OCI-LY7 (cell line): ENCODE measurements at regions not wholly inside any gene's neighbourhood (a gene's known extent, or its start where the extent isn't known, plus 50 kb on each side); places are given as distances from the start of the nearest gene placed in this dataset.
A peak's percentile ranks its signal among the peaks of the same experiment; 100 is the strongest.

Experiments
- BruUV-seq: library from RNA; stranded (reverse); fragments of 400-500 nt; replicated peaks from 2 replicates; lab custom pipeline; 2021; lab: Mats Ljungman, UMichigan
- CTCF ChIA-PET: fragments of 300-600 bp; sonication (Branson Sonifier 250); formaldehyde crosslinking; loops from one replicate; lab custom pipeline; 2022; ENCODE audit warnings: antibody characterized with exemption; ENCODE audit not compliant: unreplicated experiment; lab: Charles Lee
- POLR2A ChIA-PET: fragments of 300-600 bp; sonication (Branson Sonifier 250); formaldehyde crosslinking; loops from one replicate; lab custom pipeline; 2022; ENCODE audit warnings: antibody characterized with exemption; lab: Charles Lee
- DNase-seq: peaks from one replicate; pipeline ENCODE4 v3.0.0-alpha.2; 2015; ENCODE audit warnings: low spot score
- H2AFZ ChIP-seq: fragments of 200-600 bp; sonication (generic), shearing (Covaris generic); 2 replicates; pipeline ENCODE4 v1.6.1; 2014; ENCODE audit warnings: mild to moderate bottlenecking, antibody characterized with exemption, low read length, moderate library complexity
- H3K27ac ChIP-seq: fragments of 200-600 bp; sonication (generic); 2 replicates; pipeline ENCODE4 v1.5.1; 2014; ENCODE audit warnings: mixed run types, low read depth, mild to moderate bottlenecking, moderate library complexity, low read length, inconsistent platforms; ENCODE audit not compliant: poor library complexity, severe bottlenecking
- H3K36me3 ChIP-seq: fragments of 200-600 bp; sonication (generic); 2 replicates; pipeline ENCODE4 v1.6.1; 2014; ENCODE audit warnings: mild to moderate bottlenecking, antibody characterized with exemption, low read length, moderate library complexity, mixed read lengths; ENCODE audit not compliant: insufficient read depth
- H3K4me1 ChIP-seq: fragments of 200-600 bp; sonication (generic); 2 replicates; pipeline ENCODE4 v1.5.1; 2014; ENCODE audit warnings: mild to moderate bottlenecking, low read length; ENCODE audit not compliant: insufficient read depth, poor library complexity, severe bottlenecking
- H3K4me2 ChIP-seq: fragments of 200-600 bp; sonication (generic); 2 replicates; pipeline ENCODE4 v1.6.1; 2014; ENCODE audit warnings: mild to moderate bottlenecking, low read length
- H3K4me3 ChIP-seq: fragments of 200-600 bp; sonication (generic); 2 replicates; pipeline ENCODE4 v1.5.1; 2014; ENCODE audit warnings: mild to moderate bottlenecking, low read depth, low read length; ENCODE audit not compliant: poor library complexity, severe bottlenecking
- H3K79me2 ChIP-seq: fragments of 200-600 bp; sonication (generic); 2 replicates; pipeline ENCODE4 v1.6.1; 2016; ENCODE audit warnings: low read depth, mild to moderate bottlenecking, low read length, moderate library complexity, mixed read lengths; ENCODE audit not compliant: insufficient read depth
- H3K9me2 ChIP-seq: fragments of 200-600 bp; sonication (generic); 2 replicates; pipeline ENCODE4 v1.6.1; 2016; ENCODE audit warnings: mild to moderate bottlenecking, low read length, mixed read lengths; ENCODE audit not compliant: insufficient read depth
- H3K9me3 ChIP-seq: fragments of 200-600 bp; sonication (generic); 2 replicates; pipeline ENCODE4 v1.6.1; 2014; ENCODE audit warnings: mild to moderate bottlenecking, mixed run types, low read length, mixed read lengths
- H4K20me1 ChIP-seq: fragments of 200-600 bp; sonication (generic); 2 replicates; pipeline ENCODE4 v1.6.1; 2014; ENCODE audit warnings: mild to moderate bottlenecking, antibody characterized with exemption, low read length, moderate library complexity, mixed read lengths; ENCODE audit not compliant: insufficient read depth
- EZH2phosphoT487 ChIP-seq: fragments of 200-600 bp; sonication (generic); IDR thresholded peaks from 2 replicates; pipeline ENCODE4 v1.6.1; 2018; ENCODE audit warnings: low read depth, borderline replicate concordance, mild to moderate bottlenecking, mixed run types, antibody characterized with exemption, low read length, moderate library complexity, mixed read lengths
- intact Hi-C: fragments of 100-400 bp; cut with micrococcal nuclease; formaldehyde crosslinking; loops from one replicate; pipeline ENCODE4 v1.10.0; 2022; ENCODE audit not compliant: unreplicated experiment
- TF ChIP-seq, protein P1 (sequence below): fragments of 200-600 bp; sonication (generic); conservative IDR thresholded peaks from 2 replicates; pipeline ENCODE4 v1.5.1; 2014; ENCODE audit warnings: mild to moderate bottlenecking, antibody characterized with exemption, low read length, moderate library complexity, mixed read lengths

DNA sequence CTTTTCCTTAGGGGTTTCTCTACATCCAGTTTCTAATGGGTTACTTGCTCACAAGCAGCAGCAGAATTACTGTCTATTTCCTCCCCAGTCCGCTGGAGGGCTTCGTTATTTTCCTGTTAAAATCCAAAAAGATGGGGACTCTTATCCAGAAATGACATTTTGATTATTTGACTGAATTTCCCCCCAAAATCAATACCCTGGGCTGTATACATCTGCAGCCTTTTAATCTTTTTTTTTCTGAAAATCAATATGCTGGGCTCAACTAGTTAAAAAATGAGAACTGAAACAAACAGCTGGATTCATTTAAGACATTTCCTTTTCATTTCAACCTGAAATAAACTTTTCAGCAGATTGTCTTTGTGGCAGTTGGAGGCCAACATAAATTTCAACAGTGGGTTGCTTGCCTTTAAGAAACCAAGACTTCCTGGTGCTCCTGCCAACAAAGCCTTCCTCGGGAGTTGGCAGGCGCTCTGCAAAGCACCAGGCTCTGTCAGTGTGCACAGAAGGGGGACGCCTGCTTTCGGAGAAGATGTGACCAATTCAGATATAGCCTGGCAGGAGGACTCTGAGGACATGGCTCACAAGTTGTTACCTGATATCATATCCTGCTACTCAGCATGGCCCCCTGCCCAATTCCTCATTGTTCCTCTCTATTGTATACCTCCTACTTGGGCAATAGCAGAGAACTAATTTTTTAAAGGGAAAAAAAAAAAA, 204.7 kb upstream of the ARG1 start:
- BruUV-seq: no TSS peak
- intact Hi-C loops: loop anchor here (1.0 to 5.0 kb wide), 4 partner anchors 9 to 170 kb away; no protein-coding TSS in a partner anchor
- TF ChIP-seq EZH2phosphoT487: no peak
- TF ChIP-seq, protein P1, sequence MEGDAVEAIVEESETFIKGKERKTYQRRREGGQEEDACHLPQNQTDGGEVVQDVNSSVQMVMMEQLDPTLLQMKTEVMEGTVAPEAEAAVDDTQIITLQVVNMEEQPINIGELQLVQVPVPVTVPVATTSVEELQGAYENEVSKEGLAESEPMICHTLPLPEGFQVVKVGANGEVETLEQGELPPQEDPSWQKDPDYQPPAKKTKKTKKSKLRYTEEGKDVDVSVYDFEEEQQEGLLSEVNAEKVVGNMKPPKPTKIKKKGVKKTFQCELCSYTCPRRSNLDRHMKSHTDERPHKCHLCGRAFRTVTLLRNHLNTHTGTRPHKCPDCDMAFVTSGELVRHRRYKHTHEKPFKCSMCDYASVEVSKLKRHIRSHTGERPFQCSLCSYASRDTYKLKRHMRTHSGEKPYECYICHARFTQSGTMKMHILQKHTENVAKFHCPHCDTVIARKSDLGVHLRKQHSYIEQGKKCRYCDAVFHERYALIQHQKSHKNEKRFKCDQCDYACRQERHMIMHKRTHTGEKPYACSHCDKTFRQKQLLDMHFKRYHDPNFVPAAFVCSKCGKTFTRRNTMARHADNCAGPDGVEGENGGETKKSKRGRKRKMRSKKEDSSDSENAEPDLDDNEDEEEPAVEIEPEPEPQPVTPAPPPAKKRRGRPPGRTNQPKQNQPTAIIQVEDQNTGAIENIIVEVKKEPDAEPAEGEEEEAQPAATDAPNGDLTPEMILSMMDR: peak; percentile 37; the same call in 1 of the 2 replicates
- peak overlapping the region; percentile 59; the same call in 1 of the 2 replicates for H2AFZ ChIP-seq
- no peaks in the 10 kb centered on the region for H4K20me1 ChIP-seq
- no peaks in the 10 kb centered on the region for H3K79me2 ChIP-seq
- peak; percentile 94 for DNase-seq
- H3K9me2 ChIP-seq: no peaks in the 10 kb centered on the region
- H3K27ac ChIP-seq: peak overlapping the region; percentile 97
- peaks cover 21% of the 10 kb centered on the region for H3K36me3 ChIP-seq
- H3K9me3 ChIP-seq: peaks cover 22% of the 10 kb centered on the region
- H3K4me2 ChIP-seq: peak overlapping the region; percentile 67
- peaks cover 73% of the 10 kb centered on the region for H3K4me1 ChIP-seq
- peak overlapping the region; percentile 45 for H3K4me3 ChIP-seq
- ChIA-PET POLR2A (interaction anchor here (0.7 to 3.3 kb wide), 7 partner anchors 9 to 1448 kb away, joined by 3 to 9 read pairs (median 5); no protein-coding TSS in a partner anchor), CTCF (no interaction called here)

DNA sequence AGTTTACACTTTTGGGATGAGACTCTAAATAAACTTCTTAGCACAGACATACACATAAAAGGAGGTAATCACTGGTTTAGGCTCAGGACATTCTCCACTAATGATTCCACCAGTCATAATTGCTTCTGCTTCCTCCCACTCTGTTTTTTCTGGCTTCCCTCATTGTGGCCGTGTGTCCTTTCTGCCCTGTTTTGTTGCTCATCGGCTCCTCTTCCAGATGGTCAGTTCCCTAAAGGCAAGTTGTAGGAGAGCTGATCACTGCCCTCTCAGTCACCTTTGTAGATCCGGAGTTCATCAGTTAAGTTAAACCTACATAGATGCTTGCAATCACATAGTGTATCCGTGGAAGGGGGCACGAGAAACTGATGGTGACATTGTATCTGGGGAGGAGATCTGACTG, 200.5 kb upstream of the ARG1 start:
- Histone ChIP-seq H3K4me2 (no peak overlapping the region), H2AFZ (no peak overlapping the region), H3K79me2 (no peaks in the 10 kb centered on the region), H3K4me3 (no peak overlapping the region), H3K27ac (no peak overlapping the region), H3K4me1 (peaks cover 67% of the 10 kb centered on the region), H3K9me3 (peaks cover 22% of the 10 kb centered on the region), H3K9me2 (no peaks in the 10 kb centered on the region), H4K20me1 (no peaks in the 10 kb centered on the region), H3K36me3 (peaks cover 21% of the 10 kb centered on the region)
- TF ChIP-seq, protein P1: no peak
- TF ChIP-seq EZH2phosphoT487: no peak
- POLR2A ChIA-PET: no interaction called here
- no peak for DNase-seq
- intact Hi-C loops: no loop called here
- BruUV-seq: no TSS peak
- CTCF ChIA-PET: no interaction called here
